Karpas-422 (cell line): ENCODE measurements at regions not wholly inside any gene's neighbourhood (a gene's known extent, or its start where the extent isn't known, plus 50 kb on each side); places are given as distances from the start of the nearest gene placed in this dataset.

Experiments
- DNase-seq: peaks from one replicate; pipeline ENCODE4 v3.0.0-alpha.2; 2015
- H2AFZ ChIP-seq: fragments of 200-600 bp; sonication (generic); 2 replicates; pipeline ENCODE4 v1.6.1; 2014; ENCODE audit warnings: antibody characterized with exemption, low read length, mixed read lengths
- H3K27ac ChIP-seq: fragments of 200-600 bp; sonication (generic); 2 replicates; pipeline ENCODE4 v1.5.1; 2014; ENCODE audit warnings: mild to moderate bottlenecking, low read length, moderate library complexity
- H3K27me3 ChIP-seq: fragments of 200-600 bp; sonication (generic); 2 replicates; pipeline ENCODE4 v1.6.1; 2014; ENCODE audit warnings: low read length, mixed read lengths
- H3K36me3 ChIP-seq: fragments of 200-600 bp; sonication (generic); 2 replicates; pipeline ENCODE4 v1.6.1; 2014; ENCODE audit warnings: low read length, mixed read lengths; ENCODE audit not compliant: insufficient read depth
- H3K4me1 ChIP-seq: fragments of 200-600 bp; sonication (generic); 2 replicates; pipeline ENCODE4 v1.6.1; 2014; ENCODE audit warnings: mild to moderate bottlenecking, low read length, mixed read lengths
- H3K4me2 ChIP-seq: fragments of 200-600 bp; sonication (generic); 2 replicates; pipeline ENCODE4 v1.6.1; 2014; ENCODE audit warnings: low read length, low read depth, mild to moderate bottlenecking; ENCODE audit not compliant: poor library complexity, severe bottlenecking
- H3K4me3 ChIP-seq: fragments of 200-600 bp; sonication (generic); 2 replicates; pipeline ENCODE4 v1.5.1; 2014; ENCODE audit warnings: mild to moderate bottlenecking, antibody characterized with exemption, low read length, mixed read lengths
- H3K79me2 ChIP-seq: fragments of 200-600 bp; sonication (generic); 2 replicates; pipeline ENCODE4 v1.6.1; 2014; ENCODE audit warnings: mild to moderate bottlenecking, low read length, mixed read lengths
- H3K9ac ChIP-seq: fragments of 200-600 bp; sonication (generic); 2 replicates; pipeline ENCODE4 v1.6.0; 2014; ENCODE audit warnings: low read length
- H3K9me2 ChIP-seq: fragments of 200-600 bp; sonication (generic), shearing (Covaris generic); replicated peaks from 2 replicates; pipeline ENCODE4 v1.6.0; 2014; ENCODE audit warnings: mild to moderate bottlenecking, low read length, moderate library complexity; ENCODE audit not compliant: insufficient read depth
- H3K9me3 ChIP-seq: fragments of 300-700, 200-600 bp; sonication (generic); 2 replicates; pipeline ENCODE4 v1.6.1; 2014; ENCODE audit warnings: low read length, mixed read lengths
- H4K20me1 ChIP-seq: fragments of 200-600 bp; sonication (generic); 2 replicates; pipeline ENCODE4 v1.6.1; 2014; ENCODE audit warnings: mild to moderate bottlenecking, antibody characterized with exemption, low read length, low read depth; ENCODE audit not compliant: insufficient read depth

- DNase-seq: peak; percentile 95
Measured at GRCh38 chr5:56415356-56415765, 182.2 kb upstream of the ANKRD55 start.

GRCh38 chr5:56414066-56414465 is 180.9 kb upstream of the ANKRD55 start:
- Histone ChIP-seq H3K27me3 (no peaks in the 10 kb centered on the region), H3K4me1 (peaks cover 63% of the 10 kb centered on the region), H3K27ac (peak overlapping the region; percentile 98), H3K4me3 (peak overlapping the region; percentile 50), H3K79me2 (no peaks in the 10 kb centered on the region), H4K20me1 (no peaks in the 10 kb centered on the region), H3K36me3 (no peaks in the 10 kb centered on the region), H3K4me2 (peak overlapping the region; percentile 85), H3K9ac (peak overlapping the region; percentile 73), H3K9me2 (no peaks in the 10 kb centered on the region), H2AFZ (no peak overlapping the region), H3K9me3 (0 out of 2 replicates have a peak, but pooled peaks cover 4% of the 10 kb centered on the region)
- peak; percentile 90 for DNase-seq

More at GRCh38 chr5:56415356-56415765, 182.2 kb upstream of the ANKRD55 start:
- H3K9me2 ChIP-seq: no peaks in the 10 kb centered on the region
- H3K4me3 ChIP-seq: peak overlapping the region; percentile 50
- H3K36me3 ChIP-seq: no peaks in the 10 kb centered on the region
- 0 out of 2 replicates have a peak, but pooled peaks cover 8% of the 10 kb centered on the region for H3K9me3 ChIP-seq
- H3K4me2 ChIP-seq: peak overlapping the region; percentile 85
- peaks cover 57% of the 10 kb centered on the region for H3K4me1 ChIP-seq
- peak overlapping the region; percentile 98 for H3K27ac ChIP-seq
- peak overlapping the region; percentile 73 for H3K9ac ChIP-seq
- no peaks in the 10 kb centered on the region for H3K79me2 ChIP-seq
- H3K27me3 ChIP-seq: no peaks in the 10 kb centered on the region
- H4K20me1 ChIP-seq: no peaks in the 10 kb centered on the region
- H2AFZ ChIP-seq: peak overlapping the region; percentile 62; the same call in 1 of the 2 replicates

DNA sequence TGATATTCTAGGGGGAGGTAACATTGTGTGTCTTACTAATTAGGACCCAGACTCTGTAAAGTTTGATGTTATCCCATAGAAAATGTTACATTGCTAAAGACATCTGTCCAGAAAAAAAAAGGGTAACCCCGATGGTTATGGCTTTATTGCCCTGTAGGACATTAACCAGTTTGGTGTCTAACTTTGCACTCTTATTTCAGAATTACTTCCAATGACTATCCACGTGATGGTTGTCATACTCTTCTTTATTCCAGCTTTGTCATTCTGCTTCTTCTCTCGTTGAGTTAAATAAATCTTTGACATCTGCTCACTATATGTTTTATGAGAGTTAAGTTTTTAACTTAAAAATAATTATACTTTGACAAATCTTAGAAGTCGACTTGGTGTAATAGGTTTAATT is 180.4 kb upstream of the ANKRD55 start:
- H3K27me3 ChIP-seq: no peaks in the 10 kb centered on the region
- no peak overlapping the region for H2AFZ ChIP-seq
- peak overlapping the region; percentile 50 for H3K4me3 ChIP-seq
- peaks cover 63% of the 10 kb centered on the region for H3K4me1 ChIP-seq
- DNase-seq: peak; percentile 69
- no peaks in the 10 kb centered on the region for H3K9me3 ChIP-seq
- H3K4me2 ChIP-seq: peak overlapping the region; percentile 85
- peak overlapping the region; percentile 73 for H3K9ac ChIP-seq
- H3K27ac ChIP-seq: peak overlapping the region; percentile 98
- H3K36me3 ChIP-seq: no peaks in the 10 kb centered on the region
- H4K20me1 ChIP-seq: no peaks in the 10 kb centered on the region
- no peaks in the 10 kb centered on the region for H3K79me2 ChIP-seq
- H3K9me2 ChIP-seq: no peaks in the 10 kb centered on the region

DNA sequence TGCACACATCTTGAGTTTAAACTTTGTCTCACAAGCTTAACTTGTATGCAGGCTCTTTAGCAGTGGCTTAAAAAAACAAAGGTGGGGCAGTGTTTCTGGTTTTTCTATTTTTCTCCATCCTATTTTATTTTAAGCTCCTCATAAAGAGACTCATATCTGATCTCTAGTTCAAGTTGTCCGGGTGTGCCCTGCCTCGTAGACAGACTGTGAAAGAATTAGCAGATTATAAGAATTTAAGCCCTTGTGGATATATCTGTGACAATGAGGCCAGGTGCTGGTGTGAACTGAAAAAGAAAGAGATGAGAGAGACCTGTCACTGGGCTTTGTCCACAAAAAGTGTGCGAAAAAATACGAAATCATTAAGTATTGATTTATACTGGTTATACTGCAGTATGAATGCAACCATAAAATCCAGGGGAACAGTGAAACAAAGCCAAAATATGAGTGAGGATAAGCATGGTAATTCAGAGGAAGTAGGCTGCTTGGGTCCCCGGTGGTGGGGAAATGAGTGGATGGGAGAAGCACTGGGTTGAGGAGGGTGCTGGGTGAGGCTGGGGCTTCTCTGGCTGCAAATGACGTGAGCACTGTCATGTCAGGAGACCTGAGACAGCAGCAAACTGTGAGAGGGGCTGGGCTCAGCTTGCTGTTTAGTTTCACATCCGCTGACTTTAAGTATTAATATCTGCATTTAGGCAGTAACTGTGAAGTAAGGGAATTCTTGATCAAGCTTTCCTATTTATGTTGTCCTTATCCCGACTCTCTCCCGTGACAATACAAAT is 179.7 kb upstream of the ANKRD55 start:
- Histone ChIP-seq H3K27ac (peak overlapping the region; percentile 98), H3K79me2 (no peaks in the 10 kb centered on the region), H3K27me3 (no peaks in the 10 kb centered on the region), H3K4me1 (peaks cover 63% of the 10 kb centered on the region), H3K9me3 (no peaks in the 10 kb centered on the region), H3K36me3 (no peaks in the 10 kb centered on the region), H3K9ac (peak overlapping the region; percentile 73), H2AFZ (peak overlapping the region; percentile 72; the same call in 1 of the 2 replicates), H3K4me3 (peak overlapping the region; percentile 50), H3K9me2 (no peaks in the 10 kb centered on the region), H4K20me1 (no peaks in the 10 kb centered on the region), H3K4me2 (peak overlapping the region; percentile 85)
- peak; percentile 93 for DNase-seq

DNA sequence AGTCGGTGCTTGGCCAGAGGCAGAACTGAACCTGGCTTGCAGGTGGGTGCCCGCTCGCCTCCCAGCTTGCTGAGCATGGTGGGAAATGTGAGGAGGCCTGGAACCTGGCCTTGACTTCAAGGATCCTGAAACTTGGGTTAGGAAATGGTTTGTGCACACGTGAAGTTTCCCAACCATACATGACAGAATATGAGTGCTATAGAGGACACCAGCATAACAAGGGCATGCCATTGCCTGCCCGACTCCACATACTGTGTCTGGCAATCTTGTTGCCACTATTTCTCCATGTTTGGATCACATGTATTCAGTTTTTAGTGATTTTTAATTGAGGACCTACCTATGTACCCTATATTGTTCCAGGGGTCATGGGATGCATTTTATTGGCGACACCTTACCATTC is 177.6 kb upstream of the ANKRD55 start:
- no peaks in the 10 kb centered on the region for H3K36me3 ChIP-seq
- no peaks in the 10 kb centered on the region for H3K79me2 ChIP-seq
- no peak overlapping the region for H3K4me2 ChIP-seq
- no peak overlapping the region for H3K4me3 ChIP-seq
- no peaks in the 10 kb centered on the region for H3K9me3 ChIP-seq
- no peaks in the 10 kb centered on the region for H3K9me2 ChIP-seq
- DNase-seq: no peak
- H4K20me1 ChIP-seq: no peaks in the 10 kb centered on the region
- no peak overlapping the region for H3K9ac ChIP-seq
- H3K27ac ChIP-seq: 0 out of 2 replicates have a peak overlapping the region, but pooled peaks have one; percentile 98
- H3K4me1 ChIP-seq: peaks cover 55% of the 10 kb centered on the region
- no peaks in the 10 kb centered on the region for H3K27me3 ChIP-seq
- H2AFZ ChIP-seq: no peak overlapping the region

GRCh38 chr5:56409331-56410190 is 176.4 kb upstream of the ANKRD55 start:
- DNase-seq: no peak

GRCh38 chr5:56406838-56407237 is 173.7 kb upstream of the ANKRD55 start:
- Histone ChIP-seq H3K79me2 (no peaks in the 10 kb centered on the region), H3K4me2 (no peak overlapping the region), H3K9me2 (no peaks in the 10 kb centered on the region), H3K27me3 (no peaks in the 10 kb centered on the region), H4K20me1 (no peaks in the 10 kb centered on the region), H3K4me1 (peaks cover 17% of the 10 kb centered on the region), H3K9ac (no peak overlapping the region), H2AFZ (peak overlapping the region; percentile 52; the same call in 1 of the 2 replicates), H3K36me3 (no peaks in the 10 kb centered on the region), H3K4me3 (no peak overlapping the region), H3K9me3 (no peaks in the 10 kb centered on the region), H3K27ac (no peak overlapping the region)
- no peak for DNase-seq

More at GRCh38 chr5:56409331-56410190, 176.4 kb upstream of the ANKRD55 start:
- Histone ChIP-seq H3K4me1 (peaks cover 44% of the 10 kb centered on the region), H3K9me3 (no peaks in the 10 kb centered on the region), H2AFZ (0 out of 2 replicates have a peak overlapping the region, but pooled peaks have one; percentile 5), H3K27me3 (no peaks in the 10 kb centered on the region), H3K79me2 (no peaks in the 10 kb centered on the region), H4K20me1 (no peaks in the 10 kb centered on the region), H3K36me3 (no peaks in the 10 kb centered on the region), H3K9ac (no peak overlapping the region), H3K4me2 (no peak overlapping the region), H3K4me3 (no peak overlapping the region), H3K27ac (no peak overlapping the region), H3K9me2 (no peaks in the 10 kb centered on the region)

DNA sequence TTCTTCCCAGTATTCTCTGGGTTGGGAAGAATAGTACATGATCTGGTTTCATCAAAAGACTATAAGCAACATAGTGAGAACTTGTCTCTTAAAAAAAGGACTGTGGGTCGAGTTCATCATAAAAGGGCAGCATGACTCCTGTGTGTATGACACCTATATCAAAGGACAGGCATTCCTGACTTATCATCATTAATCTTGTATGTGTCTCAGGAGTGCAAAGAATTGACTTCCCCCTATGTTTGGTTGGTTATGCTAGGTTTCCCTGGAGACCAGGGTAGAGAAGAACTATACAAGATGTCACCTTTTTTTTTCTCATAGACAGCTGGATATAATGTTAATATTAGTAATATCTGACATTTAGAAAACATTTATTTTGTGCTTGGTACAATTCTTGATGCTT is 173.1 kb upstream of the ANKRD55 start:
- Histone ChIP-seq H3K9me3 (no peaks in the 10 kb centered on the region), H4K20me1 (no peaks in the 10 kb centered on the region), H3K27ac (no peak overlapping the region), H3K79me2 (no peaks in the 10 kb centered on the region), H3K27me3 (no peaks in the 10 kb centered on the region), H3K4me2 (no peak overlapping the region), H3K9ac (no peak overlapping the region), H3K4me3 (no peak overlapping the region), H2AFZ (no peak overlapping the region), H3K36me3 (no peaks in the 10 kb centered on the region), H3K4me1 (peaks cover 10% of the 10 kb centered on the region), H3K9me2 (no peaks in the 10 kb centered on the region)
- no peak for DNase-seq
